ENCODE measurements at regions not wholly inside any gene's neighbourhood (a gene's known extent, or its start where the extent isn't known, plus 50 kb on each side); places are given as distances from the start of the nearest gene placed in this dataset.
"Not testable (repeated sequence)": the region's sequence is repeated elsewhere in the genome, so short reads cannot be mapped to it uniquely, and the experiment has no call there.

- DNase-seq: not testable (repeated sequence)
Observed at GRCh38 chr21:13907385-13907784, 297.8 kb downstream of the POTED start.

- not testable (repeated sequence) for DNase-seq
Observed at GRCh38 chr21:13896596-13897247, 287.1 kb downstream of the POTED start.

- not testable (repeated sequence) for DNase-seq
Observed at GRCh38 chr21:13893617-13894016, 284.0 kb downstream of the POTED start.

- not testable (repeated sequence) for DNase-seq
Observed at GRCh38 chr21:13893025-13893424, 283.4 kb downstream of the POTED start.

- not testable (repeated sequence) for DNase-seq
Observed at GRCh38 chr21:13892146-13892751, 282.7 kb downstream of the POTED start.

- not testable (repeated sequence) for DNase-seq
Observed at GRCh38 chr21:13889176-13889575, 279.6 kb downstream of the POTED start.

- DNase-seq: not testable (repeated sequence)
Observed at GRCh38 chr21:13883641-13884395, 274.2 kb downstream of the POTED start.

- DNase-seq: not testable (repeated sequence)
Observed at GRCh38 chr21:13877503-13877902, 267.9 kb downstream of the POTED start.

GRCh38 chr21:13876999-13877398 is 267.4 kb downstream of the POTED start:
- not testable (repeated sequence) for DNase-seq

GRCh38 chr21:13874001-13874400 is 264.4 kb downstream of the POTED start:
- not testable (repeated sequence) for DNase-seq

- no peak for DNase-seq
Observed at GRCh38 chr21:13854638-13855037, 245.1 kb downstream of the POTED start.

GRCh38 chr21:13850808-13851207 is 241.2 kb downstream of the POTED start:
- not testable (repeated sequence) for DNase-seq

GRCh38 chr21:13849489-13849888 is 239.9 kb downstream of the POTED start:
- DNase-seq: not testable (repeated sequence)

- not testable (repeated sequence) for DNase-seq
Observed at GRCh38 chr21:13846718-13847117, 237.1 kb downstream of the POTED start.

GRCh38 chr21:13844574-13844973 is 235.0 kb downstream of the POTED start:
- DNase-seq: not testable (repeated sequence)

GRCh38 chr21:13843081-13843480 is 233.5 kb downstream of the POTED start:
- not testable (repeated sequence) for DNase-seq

GRCh38 chr21:13827666-13828065 is 218.1 kb downstream of the POTED start:
- not testable (repeated sequence) for DNase-seq

GRCh38 chr21:13827201-13827600 is 217.6 kb downstream of the POTED start:
- no peak for DNase-seq

GRCh38 chr21:13826511-13826910 is 216.9 kb downstream of the POTED start:
- not testable (repeated sequence) for DNase-seq

GRCh38 chr21:13825218-13825778 is 215.7 kb downstream of the POTED start:
- not testable (repeated sequence) for DNase-seq

- not testable (repeated sequence) for DNase-seq
Observed at GRCh38 chr21:13820286-13820685, 210.7 kb downstream of the POTED start.

- not testable (repeated sequence) for DNase-seq
Observed at GRCh38 chr21:13812191-13812590, 202.6 kb downstream of the POTED start.

- not testable (repeated sequence) for DNase-seq
Observed at GRCh38 chr21:13810559-13810958, 201.0 kb downstream of the POTED start.
